Left hindlimb (tissue), 1 donor: ENCODE measurements at regions not wholly inside any gene's neighbourhood (a gene's known extent, or its start where the extent isn't known, plus 50 kb on each side); places are given as distances from the start of the nearest gene placed in this dataset.
A peak's percentile ranks its signal among the peaks of the same experiment; 100 is the strongest.
"Not testable (repeated sequence)": the region's sequence is repeated elsewhere in the genome, so short reads cannot be mapped to it uniquely, and the experiment has no call there.

Experiments used
- DNase-seq: peaks from one replicate; pipeline ENCODE4 v3.0.0-alpha.2; 2018

GRCh38 chrX:134045372-134045771 is 60.0 kb upstream of the GPC3 start:
- not testable (repeated sequence) for DNase-seq

- DNase-seq, result not testable (repeated sequence)
Measured at GRCh38 chrX:134067107-134067506, 81.7 kb upstream of the GPC3 start.

GRCh38 chrX:134071899-134072298 is 86.5 kb upstream of the GPC3 start:
- not testable (repeated sequence) for DNase-seq

GRCh38 chrX:134073341-134073740 is 87.9 kb upstream of the GPC3 start:
- DNase-seq, result no peak

GRCh38 chrX:134074151-134074550 is 88.8 kb upstream of the GPC3 start:
- DNase-seq, result no peak

- DNase-seq, result no peak
Measured at GRCh38 chrX:134075894-134076718, 90.7 kb upstream of the GPC3 start.

GRCh38 chrX:134095366-134095765 is 110.0 kb upstream of the GPC3 start:
- DNase-seq, result no peak

- DNase-seq, result no peak
Measured at GRCh38 chrX:134101636-134102035, 116.2 kb upstream of the GPC3 start.

GRCh38 chrX:134115270-134115669 is 121.7 kb upstream of the CCDC160 start:
- DNase-seq, result no peak

GRCh38 chrX:134137341-134137740 is 99.6 kb upstream of the CCDC160 start:
- no peak for DNase-seq

- no peak for DNase-seq
Measured at GRCh38 chrX:134139090-134139489, 97.9 kb upstream of the CCDC160 start.

GRCh38 chrX:134144231-134144630 is 92.8 kb upstream of the CCDC160 start:
- DNase-seq, result no peak

- no peak for DNase-seq
Measured at GRCh38 chrX:134146493-134146892, 90.5 kb upstream of the CCDC160 start.

GRCh38 chrX:134148172-134148692 is 88.8 kb upstream of the CCDC160 start:
- no peak for DNase-seq

GRCh38 chrX:134158821-134159512 is 78.0 kb upstream of the CCDC160 start:
- no peak for DNase-seq

GRCh38 chrX:134161162-134161561 is 75.8 kb upstream of the CCDC160 start:
- no peak for DNase-seq

GRCh38 chrX:134162032-134162431 is 75.0 kb upstream of the CCDC160 start:
- no peak for DNase-seq

GRCh38 chrX:134163836-134164235 is 73.1 kb upstream of the CCDC160 start:
- DNase-seq, result no peak

- no peak for DNase-seq
Measured at GRCh38 chrX:134167591-134168203, 69.3 kb upstream of the CCDC160 start.

- peak; percentile 56 for DNase-seq
Measured at GRCh38 chrX:134171661-134172587, 65.1 kb upstream of the CCDC160 start.

GRCh38 chrX:134172588-134173259 is 64.3 kb upstream of the CCDC160 start:
- DNase-seq, result peak; percentile 45
